ENCODE measurements at regions not wholly inside any gene's neighbourhood (a gene's known extent, or its start where the extent isn't known, plus 50 kb on each side); places are given as distances from the start of the nearest gene placed in this dataset.
A peak's percentile ranks its signal among the peaks of the same experiment; 100 is the strongest.

DNA sequence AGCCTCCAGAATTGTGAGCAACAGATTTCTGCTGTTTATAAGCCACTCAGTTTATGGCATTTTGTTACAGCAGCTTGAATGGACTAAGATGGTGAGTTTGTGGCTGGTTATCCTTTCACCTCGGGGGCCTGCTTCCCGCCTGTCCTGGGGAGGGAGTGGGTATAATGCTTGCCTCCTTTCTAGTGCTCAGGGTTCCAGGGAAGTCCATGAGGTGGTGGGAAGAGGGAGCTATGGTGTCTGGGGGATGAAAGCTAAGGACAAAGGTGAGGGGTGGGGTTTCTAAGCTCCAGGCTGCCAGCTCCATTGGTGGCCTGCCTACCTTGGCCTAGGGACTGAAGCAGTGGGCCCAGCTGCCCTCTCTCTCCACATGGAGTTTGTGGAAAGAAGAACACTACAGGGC lies 50.2 kb upstream of the SDK2 start:
- ATAC-seq (no peak), DNase-seq (ENCODE audit: missing footprints) (no peak)
- intact Hi-C loops (cut with DNase I): no loop called here

DNA sequence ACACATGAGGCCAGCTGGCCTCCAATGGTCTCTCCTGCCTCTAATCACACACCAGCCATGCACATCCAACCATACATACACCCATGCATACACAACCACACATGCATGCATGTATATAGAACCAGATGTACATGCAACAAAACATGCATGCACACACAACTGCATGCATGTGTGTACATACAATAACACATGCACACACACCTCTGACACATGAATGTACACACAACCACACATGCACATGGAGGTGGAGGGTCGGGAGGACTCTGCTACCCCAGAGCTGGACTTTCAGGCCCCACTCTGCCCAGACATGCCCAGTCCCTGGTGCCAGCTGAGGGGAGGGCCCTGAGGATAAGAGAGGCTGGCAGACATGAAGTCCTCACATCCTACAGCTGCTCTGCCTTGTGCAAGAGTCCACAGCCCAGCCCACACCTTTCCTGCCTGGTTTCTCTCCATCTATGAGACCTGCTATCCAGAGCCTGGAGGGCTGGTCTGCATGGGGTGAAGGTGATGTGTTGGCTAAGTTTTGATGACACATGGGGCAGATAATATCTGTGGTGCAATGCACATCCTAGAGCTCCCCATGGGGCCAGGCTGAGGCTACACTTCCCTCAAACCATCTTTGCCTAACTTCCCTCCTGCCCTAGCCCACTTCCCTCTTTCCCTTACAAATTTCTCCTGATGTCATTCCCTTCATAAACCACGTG lies 50.9 kb upstream of the SDK2 start:
- DNase-seq (ENCODE audit: missing footprints) (no peak), ATAC-seq (no peak)
- intact Hi-C loops (cut with DNase I): no loop called here

DNA sequence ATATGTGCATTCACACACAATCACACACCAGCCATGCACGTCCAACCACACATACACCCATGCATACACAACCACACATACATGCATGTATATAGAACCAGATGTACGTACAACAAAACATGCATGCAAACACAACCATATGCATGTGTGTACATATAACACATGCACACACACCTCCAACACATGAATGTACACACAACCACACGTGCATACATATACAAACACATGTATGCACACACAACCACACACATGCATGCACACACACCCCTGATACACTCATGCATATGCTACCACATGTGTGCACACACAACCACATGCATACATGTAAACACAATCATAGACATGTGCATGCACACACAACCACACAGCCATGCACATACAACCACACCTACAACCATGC lies 52.0 kb upstream of the SDK2 start:
- intact Hi-C loops (cut with DNase I): no loop called here
- ATAC-seq: no peak

DNA sequence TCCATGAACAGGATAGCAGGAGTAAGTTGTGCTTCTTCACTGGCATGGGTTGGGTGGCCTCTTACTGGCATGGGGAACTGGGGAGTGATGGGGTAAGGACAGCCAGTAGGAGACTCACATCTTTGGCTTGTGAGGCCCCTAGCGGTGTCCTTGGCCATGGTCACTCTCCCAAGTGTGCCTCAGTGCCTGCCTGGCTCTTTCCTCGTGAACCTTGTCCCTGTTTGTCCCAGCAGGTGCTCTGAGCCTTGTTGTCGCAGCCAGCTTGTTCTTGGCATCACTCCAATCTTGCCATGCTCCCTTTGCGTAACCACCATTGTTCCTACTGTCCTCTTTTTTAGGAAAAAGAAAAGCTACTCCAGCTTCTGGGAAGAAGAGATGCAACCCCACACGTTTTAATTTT lies 53.6 kb upstream of the SDK2 start:
- DNase-seq (ENCODE audit: missing footprints) (no peak), ATAC-seq (no peak)
- intact Hi-C loops (cut with DNase I): no loop called here

More for the DNA sequence above, 52.0 kb upstream of the SDK2 start:
- DNase-seq (ENCODE audit: missing footprints): no peak

DNA sequence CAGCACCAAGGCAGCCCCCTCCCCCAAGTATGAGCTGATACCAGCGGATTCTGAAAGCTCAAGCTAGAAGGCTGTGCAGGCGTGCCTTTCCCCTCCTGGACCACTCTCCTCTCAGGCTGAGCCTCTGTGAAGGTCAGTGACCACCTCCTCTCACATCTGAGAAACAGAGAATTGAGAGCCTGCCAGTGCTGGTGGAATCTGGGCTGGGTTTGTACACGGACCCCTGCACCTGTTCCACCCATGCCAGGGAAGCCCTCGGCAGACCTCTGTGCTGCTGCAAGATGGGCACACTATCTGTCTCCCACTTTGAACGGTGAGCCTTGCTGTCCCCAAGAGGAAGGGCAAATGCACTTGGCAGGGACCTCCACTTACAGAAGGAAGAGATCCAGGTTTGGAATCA lies 54.7 kb upstream of the SDK2 start:
- DNase-seq (ENCODE audit: missing footprints) (no peak), ATAC-seq (no peak)
- intact Hi-C loops (cut with DNase I): no loop called here

DNA sequence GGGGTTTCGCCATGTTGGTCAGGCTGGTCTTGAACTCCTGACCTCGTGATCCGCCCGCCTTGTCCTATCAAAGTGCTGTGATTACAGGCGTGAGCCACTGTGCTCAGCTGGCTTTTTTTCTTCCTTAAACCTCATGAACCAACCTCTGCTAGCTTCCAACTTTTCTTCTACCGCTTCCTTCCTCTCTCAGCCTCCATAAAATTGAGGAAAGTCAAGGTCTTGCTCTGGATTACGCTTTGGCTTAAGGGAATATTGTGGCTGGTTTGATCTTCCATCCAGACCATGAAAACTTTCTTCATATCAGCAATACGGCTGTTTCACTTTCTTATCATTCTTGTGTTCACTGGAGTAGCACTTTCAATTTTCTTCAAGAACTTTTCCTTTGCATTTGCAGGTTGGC lies 57.5 kb upstream of the SDK2 start:
- ATAC-seq: no peak
- DNase-seq (ENCODE audit: missing footprints): no peak
- intact Hi-C loops (cut with DNase I): no loop called here

DNA sequence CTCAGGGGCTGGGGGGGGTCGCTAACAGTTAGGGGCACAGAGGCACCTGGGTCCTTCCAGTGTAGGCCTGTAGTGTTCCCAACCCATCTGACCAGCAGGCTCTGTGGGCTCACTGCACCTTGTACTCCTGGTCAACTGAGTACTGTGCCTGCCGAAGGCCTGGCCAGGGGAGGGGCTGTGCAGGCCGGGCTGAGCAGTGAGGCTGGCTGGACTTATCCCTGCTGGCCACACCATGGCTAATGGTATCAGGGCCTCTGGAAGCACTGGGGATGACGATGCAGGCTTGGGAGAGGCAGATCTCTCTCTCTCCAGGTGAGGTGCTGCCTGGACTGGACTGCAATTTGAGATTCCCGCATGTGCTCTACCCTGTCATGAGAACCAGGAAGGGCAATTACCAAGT lies 58.9 kb upstream of the SDK2 start:
- ATAC-seq (no peak), DNase-seq (ENCODE audit: missing footprints) (no peak)
- intact Hi-C loops (cut with DNase I): no loop called here

DNA sequence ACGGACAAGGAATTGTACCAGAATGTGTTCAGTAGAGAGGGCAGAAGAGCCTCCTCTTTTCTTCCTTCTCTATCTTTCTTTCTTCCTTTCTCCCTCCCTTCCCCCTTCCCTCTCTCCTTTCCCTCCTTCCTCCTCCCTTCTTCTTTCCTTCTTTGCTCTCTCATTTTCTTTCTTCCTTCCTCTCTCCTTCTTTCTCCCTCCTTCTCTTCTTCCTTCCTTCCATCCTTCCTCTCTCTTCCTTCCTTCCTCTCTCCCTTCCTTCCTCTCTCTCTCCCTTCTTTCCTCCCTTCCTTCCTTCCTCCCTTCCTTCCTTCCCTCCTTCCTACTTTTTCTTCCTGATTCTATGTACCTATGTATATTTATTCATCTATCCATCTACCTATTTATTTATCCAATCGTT lies 59.7 kb upstream of the SDK2 start:
- DNase-seq (ENCODE audit: missing footprints) (no peak), ATAC-seq (no peak)
- intact Hi-C loops (cut with DNase I): no loop called here

DNA sequence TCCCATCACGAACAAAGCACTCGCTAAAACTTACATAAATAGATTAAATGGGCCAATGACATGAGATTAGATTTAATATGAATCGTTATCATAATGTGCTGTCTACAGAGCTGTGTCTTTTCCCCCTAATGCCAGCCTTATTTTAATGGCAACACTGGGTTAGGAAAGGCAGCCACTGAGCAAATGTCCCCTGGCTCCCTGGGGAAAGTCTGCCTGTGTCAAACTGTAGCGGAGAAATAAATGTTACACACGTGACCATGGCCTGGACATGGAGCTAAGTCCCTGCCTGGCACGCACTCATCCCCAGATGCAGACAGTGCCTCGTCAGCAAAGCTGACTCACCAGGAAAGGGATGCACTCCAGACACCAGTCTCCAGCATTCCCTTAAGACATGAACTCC lies 61.3 kb upstream of the SDK2 start:
- DNase-seq (ENCODE audit: missing footprints) (no peak), ATAC-seq (no peak)
- intact Hi-C loops (cut with DNase I): no loop called here

DNA sequence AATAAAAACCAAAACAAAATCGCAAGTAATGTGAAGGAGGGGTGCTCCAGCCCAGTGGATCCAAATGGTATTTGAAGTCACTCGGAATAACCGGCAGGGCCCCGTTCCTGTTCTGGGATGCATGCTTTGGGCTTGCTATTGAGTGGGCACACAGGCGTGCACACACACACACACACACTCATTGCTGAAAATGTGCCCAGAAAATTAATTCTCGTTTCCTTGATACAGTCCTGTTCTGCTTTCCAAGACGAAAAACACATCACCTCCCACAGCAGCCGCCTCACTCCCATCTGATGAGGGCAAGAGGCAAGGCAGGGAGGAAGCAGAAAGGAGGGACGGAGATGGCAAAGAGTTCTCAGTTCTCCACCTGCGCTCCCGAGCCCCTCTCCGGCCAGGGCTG lies 62.2 kb upstream of the SDK2 start:
- intact Hi-C loops (cut with DNase I): no loop called here
- ATAC-seq (no peak), DNase-seq (ENCODE audit: missing footprints) (no peak)

DNA sequence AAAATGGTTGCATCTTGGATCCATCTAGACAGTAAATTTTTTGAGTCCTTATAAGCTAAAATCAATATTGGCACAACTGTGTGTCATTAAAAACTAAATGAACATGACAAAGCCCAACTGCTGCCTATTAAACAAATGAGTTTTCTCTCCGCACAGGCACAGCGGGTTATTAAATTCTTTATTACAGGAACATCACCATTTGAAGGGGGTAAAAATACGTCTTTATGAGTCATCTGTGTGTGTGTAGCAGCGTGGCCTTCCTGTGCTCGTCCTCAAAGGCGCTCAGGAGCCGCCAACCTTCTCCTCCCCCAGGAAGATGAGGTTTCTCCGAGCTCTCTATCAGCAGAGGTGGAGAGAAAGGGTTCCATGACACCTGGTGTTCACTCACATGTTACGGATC lies 62.6 kb upstream of the SDK2 start:
- intact Hi-C loops (cut with DNase I): no loop called here
- ATAC-seq: no peak
- DNase-seq (ENCODE audit: missing footprints): no peak

DNA sequence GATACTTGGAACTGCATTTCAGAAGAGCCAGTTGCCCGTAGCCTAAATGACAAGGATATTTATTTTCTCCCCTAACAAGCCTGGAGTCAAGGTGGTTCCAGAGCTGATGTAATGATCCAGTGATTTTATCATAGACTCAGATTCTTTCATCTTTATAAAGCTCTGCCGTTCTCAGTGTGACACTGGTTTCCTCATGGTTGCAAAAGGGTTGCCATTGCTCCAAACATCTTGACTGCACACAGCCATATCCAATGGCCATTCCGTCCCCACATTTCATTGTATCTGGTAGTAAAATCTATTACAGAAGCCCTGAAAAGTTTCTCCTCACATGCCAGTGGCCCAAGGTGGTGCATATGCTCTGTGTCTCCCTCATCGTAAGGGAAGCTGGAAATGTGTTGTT lies 63.1 kb upstream of the SDK2 start:
- DNase-seq (ENCODE audit: missing footprints) (no peak), ATAC-seq (no peak)
- intact Hi-C loops (cut with DNase I): no loop called here

DNA sequence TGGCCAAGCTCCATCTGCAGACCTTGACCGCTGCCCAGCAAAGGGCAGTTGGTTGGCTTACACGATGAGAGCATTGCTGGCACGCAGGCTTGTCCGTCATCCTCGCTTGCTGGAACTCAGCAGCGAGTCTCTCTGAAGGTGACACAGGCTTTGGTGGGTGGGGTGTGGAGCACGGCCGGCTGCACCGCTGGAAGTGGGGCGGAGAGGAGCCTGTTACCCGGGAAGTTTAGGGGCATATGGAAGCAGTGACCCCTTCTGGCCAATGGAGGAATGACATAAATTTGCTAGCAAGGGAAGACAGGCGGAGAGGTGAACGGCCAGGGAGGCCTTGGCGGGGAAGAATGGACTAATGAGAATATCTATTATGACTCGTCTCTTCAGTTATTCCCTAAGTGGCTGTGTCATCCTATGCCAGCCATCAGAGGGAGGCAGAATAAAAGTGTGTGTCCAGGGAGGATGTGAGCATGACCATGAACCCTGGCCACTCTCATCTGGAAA lies 65.9 kb upstream of the SDK2 start:
- DNase-seq (ENCODE audit: missing footprints) (peak; percentile 73), ATAC-seq (peak; percentile 88)
- intact Hi-C loops (cut with DNase I): loop anchor here (1.0 to 5.0 kb wide), 2 partner anchors 63 to 281 kb away; no protein-coding TSS in a partner anchor

DNA sequence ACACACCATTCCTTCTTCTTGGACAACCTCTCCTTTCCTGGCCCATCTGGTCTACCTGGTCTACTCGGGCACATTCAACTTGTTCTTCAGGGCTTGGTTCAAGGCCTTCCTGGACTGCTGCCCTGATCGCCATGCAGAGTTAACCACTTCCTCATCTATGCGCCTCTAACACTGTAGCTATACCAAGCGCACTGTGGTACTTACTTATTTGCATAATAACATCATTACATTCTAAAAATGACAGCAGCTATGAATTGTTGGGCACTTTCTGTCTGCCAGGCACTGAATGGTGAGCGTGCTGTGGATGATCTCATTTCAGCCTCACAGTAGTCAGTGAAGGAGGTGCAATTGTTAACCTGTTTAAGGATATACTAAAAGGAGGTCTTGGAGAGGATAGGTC lies 66.9 kb upstream of the SDK2 start:
- ATAC-seq: no peak
- intact Hi-C loops (cut with DNase I): loop anchor here (5.0 kb wide), 1 partner anchor 64 kb away; no protein-coding TSS in a partner anchor

DNA sequence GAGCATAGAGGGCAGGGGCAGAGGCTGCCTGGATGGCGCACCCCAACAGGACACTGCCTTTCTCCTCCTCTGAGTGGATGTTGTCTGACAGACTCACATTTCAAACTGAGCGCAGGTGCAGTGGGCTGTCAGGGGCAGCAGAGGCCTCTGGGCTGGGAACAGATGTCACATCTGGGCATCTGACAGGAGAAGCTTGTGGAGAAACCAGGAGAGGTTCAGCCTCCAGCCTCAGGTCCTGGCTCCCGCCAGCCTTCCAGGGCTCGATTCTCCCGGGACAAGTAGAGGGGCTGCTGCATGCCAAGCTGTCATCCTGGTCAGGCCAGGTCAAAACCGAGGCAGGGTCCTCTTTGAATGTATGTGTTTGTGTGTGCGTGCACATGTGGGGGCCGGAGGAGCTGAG lies 67.7 kb upstream of the SDK2 start:
- intact Hi-C loops (cut with DNase I): loop anchor here (5.0 kb wide), 1 partner anchor 65 kb away; no protein-coding TSS in a partner anchor
- no peak for ATAC-seq
- no peak for DNase-seq (ENCODE audit: missing footprints)

More for the DNA sequence above, 66.9 kb upstream of the SDK2 start:
- no peak for DNase-seq (ENCODE audit: missing footprints)

DNA sequence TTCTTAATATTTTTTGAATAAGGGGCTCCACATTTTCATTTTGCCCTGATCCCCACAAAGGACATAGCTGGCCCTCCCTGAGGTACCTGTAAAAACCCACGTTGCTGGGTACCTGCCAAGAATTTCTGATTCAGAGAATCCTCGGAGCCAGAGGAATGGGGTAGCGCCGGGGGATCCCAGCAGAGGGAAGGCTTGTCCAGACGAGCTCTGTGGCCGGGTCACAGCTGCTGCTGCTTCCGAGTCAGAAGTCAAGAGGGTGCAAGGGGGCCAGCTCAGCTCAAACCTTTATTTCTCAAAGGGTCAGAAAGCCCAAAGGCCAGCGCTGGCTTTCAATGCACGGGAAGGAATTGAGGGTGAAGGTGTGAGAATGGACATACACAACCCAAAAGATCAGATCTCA lies 68.9 kb upstream of the SDK2 start:
- DNase-seq (ENCODE audit: missing footprints) (no peak), ATAC-seq (no peak)
- intact Hi-C loops (cut with DNase I): loop anchor here (5.0 kb wide), 1 partner anchor 66 kb away; no protein-coding TSS in a partner anchor

DNA sequence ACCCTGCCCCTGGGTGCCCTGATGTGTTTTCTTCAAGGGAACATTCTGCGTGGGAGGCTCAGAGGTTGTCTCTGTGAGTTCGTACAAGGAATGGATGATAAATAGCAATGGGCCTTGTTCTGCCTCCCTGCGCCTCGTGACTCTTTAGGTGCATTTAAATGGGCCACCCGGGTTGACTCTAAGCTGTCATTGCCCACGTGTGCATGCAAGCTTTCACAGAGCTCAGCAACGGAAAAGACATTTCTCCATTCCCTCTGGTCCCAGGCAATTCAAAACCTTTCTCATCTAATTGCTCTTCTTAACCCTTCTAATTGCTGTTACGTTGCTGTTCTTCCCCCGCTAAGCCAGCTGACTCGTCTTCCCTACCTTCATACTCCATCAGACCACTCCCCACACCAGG lies 71.5 kb upstream of the SDK2 start:
- no peak for DNase-seq (ENCODE audit: missing footprints)
- intact Hi-C loops (cut with DNase I): loop anchor here (5.0 kb wide), 1 partner anchor 47 kb away; no protein-coding TSS in a partner anchor
- no peak for ATAC-seq

DNA sequence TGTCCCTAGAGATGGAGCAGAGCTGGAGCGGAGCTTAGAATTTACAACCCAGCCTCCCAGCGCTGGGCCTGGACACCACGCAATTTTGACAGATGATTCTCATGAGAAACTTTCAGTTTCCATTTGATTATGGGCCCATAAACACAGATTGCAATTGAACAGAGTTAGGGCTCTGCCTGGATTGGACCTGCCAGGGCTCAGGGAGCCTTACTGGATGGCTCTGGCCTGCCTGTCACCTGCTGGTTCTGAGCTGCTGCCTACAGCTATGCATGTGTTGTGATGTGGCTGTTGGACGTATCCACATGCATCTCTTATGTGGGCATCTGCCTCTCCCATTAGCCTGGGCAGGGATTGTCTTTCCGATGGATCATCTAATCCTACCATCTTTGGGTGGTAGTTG lies 73.4 kb upstream of the SDK2 start:
- DNase-seq (ENCODE audit: missing footprints) (no peak), ATAC-seq (no peak)
- intact Hi-C loops (cut with DNase I): loop anchor here (5.0 kb wide), 1 partner anchor 45 kb away; no protein-coding TSS in a partner anchor

DNA sequence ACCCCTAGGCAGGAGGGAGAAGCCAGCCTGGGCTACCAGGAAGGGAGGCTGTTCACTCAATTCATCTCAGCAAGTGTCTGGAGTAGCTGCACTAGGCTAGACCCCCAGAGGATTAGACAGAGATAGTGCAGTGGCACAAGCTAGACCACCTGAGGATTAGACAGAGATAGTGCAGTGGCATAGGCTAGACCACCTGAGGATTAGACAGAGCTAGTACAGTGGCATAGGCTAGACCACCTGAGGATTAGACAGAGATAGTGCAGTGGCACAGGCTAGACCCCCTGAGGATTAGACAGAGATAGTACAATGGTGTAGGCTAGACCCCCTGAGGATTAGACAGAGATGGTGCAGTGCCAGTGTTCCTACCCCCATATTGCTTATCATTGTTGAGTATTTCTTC lies 74.1 kb upstream of the SDK2 start:
- no peak for ATAC-seq
- intact Hi-C loops (cut with DNase I): loop anchor here (5.0 kb wide), 1 partner anchor 44 kb away; no protein-coding TSS in a partner anchor

DNA sequence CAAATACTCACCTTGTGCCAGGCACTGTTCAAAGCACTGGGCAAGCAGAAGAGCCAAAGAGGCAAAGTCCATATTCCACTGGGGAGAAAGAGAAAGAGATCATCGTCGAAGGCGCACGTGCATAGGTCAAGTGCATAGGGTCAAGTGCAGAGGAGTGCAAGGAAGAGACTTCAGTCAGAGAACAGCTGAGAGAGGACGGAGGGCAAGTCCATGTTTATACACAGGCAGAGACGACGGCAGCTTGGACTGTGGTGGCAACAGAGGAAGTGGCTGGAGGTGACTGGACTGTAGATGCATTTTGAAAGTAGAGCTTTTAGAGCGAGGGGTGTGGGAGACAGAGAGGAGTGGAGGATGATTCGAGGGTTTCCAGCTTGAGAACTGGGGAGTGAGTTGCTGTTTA lies 74.7 kb upstream of the SDK2 start:
- DNase-seq (ENCODE audit: missing footprints) (no peak), ATAC-seq (no peak)
- intact Hi-C loops (cut with DNase I): loop anchor here (5.0 kb wide), 1 partner anchor 43 kb away; no protein-coding TSS in a partner anchor

More for the DNA sequence above, 74.1 kb upstream of the SDK2 start:
- DNase-seq (ENCODE audit: missing footprints): no peak
